PC-3 (cell line): ENCODE measurements at regions not wholly inside any gene's neighbourhood (a gene's known extent, or its start where the extent isn't known, plus 50 kb on each side); places are given as distances from the start of the nearest gene placed in this dataset.

Source experiments
- EZH2phosphoT487 ChIP-seq: fragments of 300-600 bp; sonication (generic); IDR thresholded peaks from 2 replicates; pipeline ENCODE4 v1.6.1; 2018; ENCODE audit warnings: mild to moderate bottlenecking, antibody characterized with exemption, low read length, borderline replicate concordance
- TF ChIP-seq, protein P1 (sequence below): fragments of 300-600 bp; sonication (generic); conservative IDR thresholded peaks from 2 replicates; pipeline ENCODE4 v1.5.1; 2017; ENCODE audit warnings: antibody characterized with exemption, low read depth, mild to moderate bottlenecking, low read length

DNA sequence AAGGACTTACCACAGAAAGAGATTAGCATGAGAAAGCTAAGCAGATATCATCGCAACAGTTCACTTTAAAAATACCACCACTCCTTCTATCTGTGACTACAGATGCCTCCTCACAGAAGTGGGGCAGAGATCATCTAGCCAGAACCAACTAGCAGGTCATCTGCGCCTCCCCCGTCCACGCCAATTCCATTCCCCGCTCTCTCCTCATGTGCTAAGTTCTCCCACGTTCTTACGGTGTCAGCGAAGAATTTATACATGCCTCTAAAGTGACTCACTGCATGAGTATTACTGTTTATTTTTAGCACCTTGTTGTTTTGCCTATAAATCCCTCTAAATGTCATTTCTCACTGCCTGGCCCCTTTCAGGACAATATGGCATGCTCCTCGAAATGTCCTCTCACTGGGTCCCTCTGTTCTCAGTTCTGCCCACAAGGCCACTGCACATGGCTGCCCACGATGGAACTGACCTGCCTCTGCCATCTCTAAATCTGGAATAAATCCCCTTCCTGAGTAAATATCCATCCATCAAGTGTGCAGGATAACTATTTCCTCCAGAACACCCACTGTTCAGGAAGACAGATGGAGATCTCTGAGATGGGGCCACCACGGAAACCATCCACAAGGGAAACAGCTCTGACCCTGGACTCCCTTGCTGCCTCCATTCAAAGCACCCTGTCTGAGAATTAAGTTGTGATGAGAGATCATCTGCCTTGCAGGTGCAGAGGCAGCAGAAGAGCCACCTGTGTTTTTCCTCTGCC lies 137.7 kb downstream of the IRS1 start:
- TF ChIP-seq, protein P1, sequence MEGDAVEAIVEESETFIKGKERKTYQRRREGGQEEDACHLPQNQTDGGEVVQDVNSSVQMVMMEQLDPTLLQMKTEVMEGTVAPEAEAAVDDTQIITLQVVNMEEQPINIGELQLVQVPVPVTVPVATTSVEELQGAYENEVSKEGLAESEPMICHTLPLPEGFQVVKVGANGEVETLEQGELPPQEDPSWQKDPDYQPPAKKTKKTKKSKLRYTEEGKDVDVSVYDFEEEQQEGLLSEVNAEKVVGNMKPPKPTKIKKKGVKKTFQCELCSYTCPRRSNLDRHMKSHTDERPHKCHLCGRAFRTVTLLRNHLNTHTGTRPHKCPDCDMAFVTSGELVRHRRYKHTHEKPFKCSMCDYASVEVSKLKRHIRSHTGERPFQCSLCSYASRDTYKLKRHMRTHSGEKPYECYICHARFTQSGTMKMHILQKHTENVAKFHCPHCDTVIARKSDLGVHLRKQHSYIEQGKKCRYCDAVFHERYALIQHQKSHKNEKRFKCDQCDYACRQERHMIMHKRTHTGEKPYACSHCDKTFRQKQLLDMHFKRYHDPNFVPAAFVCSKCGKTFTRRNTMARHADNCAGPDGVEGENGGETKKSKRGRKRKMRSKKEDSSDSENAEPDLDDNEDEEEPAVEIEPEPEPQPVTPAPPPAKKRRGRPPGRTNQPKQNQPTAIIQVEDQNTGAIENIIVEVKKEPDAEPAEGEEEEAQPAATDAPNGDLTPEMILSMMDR, result no peak
- TF ChIP-seq EZH2phosphoT487, result no peak
